Heart left ventricle (tissue), 16 donors: ENCODE measurements at regions not wholly inside any gene's neighbourhood (a gene's known extent, or its start where the extent isn't known, plus 50 kb on each side); places are given as distances from the start of the nearest gene placed in this dataset.

Experiments
- ATAC-seq, 4 donors: fragments of 200-7000 bp; cut with Tn5 transposase; one replicate each; pipeline ENCODE4 v1.9.1; 2020 to 2022; ENCODE audit warnings: moderate library complexity in 4 of 4, mild to moderate bottlenecking in 3 of 4, moderate number of reproducible peaks in 1 of 4
- DNase-seq, 5 donors: peaks; one replicate each; pipeline ENCODE4 v3.0.0-alpha.2; 2020
- H3K27ac ChIP-seq, 12 donors: fragments of 200-600 bp; sonication (generic) in 4 of 12; one replicate each; pipeline versions ENCODE4 v1.5.0 to v1.8.0; 2016 to 2022; ENCODE audit warnings: mild to moderate bottlenecking in 2 of 12
- H3K27me3 ChIP-seq, 9 donors: fragments of 200-600 bp; sonication (generic) in 2 of 9; one replicate each; pipeline versions ENCODE4 v1.5.1 to v1.8.0; 2016 to 2022; ENCODE audit warnings: mild to moderate bottlenecking in 3 of 9
- H3K36me3 ChIP-seq, 9 donors: fragments of 200-600 bp; sonication (generic) in 2 of 9; one replicate each; pipeline versions ENCODE4 v1.5.0 to v1.8.0; 2018 to 2022; ENCODE audit warnings: mild to moderate bottlenecking in 2 of 9
- H3K4me1 ChIP-seq, 12 donors: fragments of 200-600 bp; sonication (generic) in 4 of 12; one replicate each; pipeline versions ENCODE4 v1.5.0 to v1.8.0; 2016 to 2022; ENCODE audit warnings: mild to moderate bottlenecking in 3 of 12
- H3K4me3 ChIP-seq, 12 donors: fragments of 200-600 bp; sonication (generic) in 4 of 12; one replicate each; pipeline versions ENCODE4 v1.5.0 to v1.8.0; 2017 to 2022; ENCODE audit warnings: mild to moderate bottlenecking in 9 of 12, moderate library complexity in 4 of 12
- H3K9me3 ChIP-seq, 12 donors: fragments of 200-600 bp; sonication (generic) in 4 of 12; one replicate each; pipeline versions ENCODE4 v1.5.0 to v1.8.0; 2016 to 2022; ENCODE audit warnings: mild to moderate bottlenecking in 1 of 12
- POLR2A ChIP-seq, 2 donors: fragments of 450-650 bp; IDR thresholded peaks; one replicate each; pipeline ENCODE4 v1.6.1; 2017; ENCODE audit warnings: antibody characterized with exemption in 2 of 2, mild to moderate bottlenecking in 2 of 2, moderate library complexity in 2 of 2
- WGBS, 4 donors: extraction: QIAGEN DNeasy Blood & Tissue Kit in 2 of 4; methylation state at CpG; one replicate each; pipeline versions ENCODE4 v1.1.5 to v1.1.7; 2013 to 2018; 5-methylcytosine and 5-hydroxymethylcytosine counted together
- intact Hi-C, 10 donors: fragments of 100-400 bp; cut with DNase I; formaldehyde crosslinking; loops; one replicate each; pipeline versions ENCODE4 v1.11.1 to v1.14.2; 2022
- TF ChIP-seq, protein P1 (sequence below), 12 donors: fragments of 200-600 bp; sonication (generic) in 4 of 12; IDR thresholded peaks; one replicate each; pipeline versions ENCODE4 v1.5.0 to v1.8.0; 2018 to 2022; ENCODE audit warnings: antibody characterized with exemption in 12 of 12, mild to moderate bottlenecking in 5 of 12
- donor health status: ischemic (EF 13 %, LVEDD 7.1; RV severe dilation, severe dysfunction).
- donor health status: healthy with polysubstance abuse.
- donor health status: DM: no; HTN: yes; CAD: no.
- donor health status: DM: no; HTN: no; CAD: no.
- donor health status: ischemic (EF 25% LVEDD 6.9; RV normal size, moderate dysfunction).
- donor health status: ischemic (EF 25% LVEDD 5.7; RV mildly dilated, moderate dysfunction).
- donor health status: healthy.
- donor health status: DM: yes; HTN: yes; CAD: no.
- donor health status: ischemic (EF 35%, LVEDD 5.7; RV mildly dilated, moderate dysfunction).
- donor health status: nonischemic (EF 11% LVEDD 7.7; RV severe dilation, severe dysfunction).
- donor health status: DM: yes; HTN: yes; CAD: no.
- donor health status: PGD.
- donor health status: ischemic (EF 29% LVEDD 5.4; RV normal size, mild dysfunction).
- donor health status: nonischemic (EF 23%, LVEDD 6.1; RV moderate dilation, normal function).

DNA sequence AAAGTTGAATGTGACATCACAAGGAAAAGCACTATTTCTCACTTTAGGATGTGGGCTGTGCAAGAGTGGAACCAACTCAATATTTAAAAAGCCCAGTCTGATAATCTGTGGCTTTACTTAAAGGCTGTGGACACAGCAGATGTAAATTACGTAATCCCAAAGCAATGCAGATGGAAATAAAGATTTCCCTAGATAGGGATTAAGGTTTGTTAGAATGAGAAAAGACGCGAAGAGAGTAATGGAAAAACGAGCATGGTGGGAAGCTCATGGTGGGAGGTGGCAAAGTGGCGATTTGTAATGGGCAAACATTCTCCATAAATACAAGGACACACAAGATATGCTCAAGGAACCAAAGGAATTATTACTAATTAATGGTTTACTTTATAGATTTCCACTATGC, 985.5 kb downstream of the FSTL5 start:
- ATAC-seq: no peak
- WGBS, 4 donors: 56 to 69% (median 63%) methylated on average over 5 of the region's 5 CpGs
- no peaks in the 10 kb centered on the region for H3K36me3 ChIP-seq
- TF ChIP-seq, protein P1, sequence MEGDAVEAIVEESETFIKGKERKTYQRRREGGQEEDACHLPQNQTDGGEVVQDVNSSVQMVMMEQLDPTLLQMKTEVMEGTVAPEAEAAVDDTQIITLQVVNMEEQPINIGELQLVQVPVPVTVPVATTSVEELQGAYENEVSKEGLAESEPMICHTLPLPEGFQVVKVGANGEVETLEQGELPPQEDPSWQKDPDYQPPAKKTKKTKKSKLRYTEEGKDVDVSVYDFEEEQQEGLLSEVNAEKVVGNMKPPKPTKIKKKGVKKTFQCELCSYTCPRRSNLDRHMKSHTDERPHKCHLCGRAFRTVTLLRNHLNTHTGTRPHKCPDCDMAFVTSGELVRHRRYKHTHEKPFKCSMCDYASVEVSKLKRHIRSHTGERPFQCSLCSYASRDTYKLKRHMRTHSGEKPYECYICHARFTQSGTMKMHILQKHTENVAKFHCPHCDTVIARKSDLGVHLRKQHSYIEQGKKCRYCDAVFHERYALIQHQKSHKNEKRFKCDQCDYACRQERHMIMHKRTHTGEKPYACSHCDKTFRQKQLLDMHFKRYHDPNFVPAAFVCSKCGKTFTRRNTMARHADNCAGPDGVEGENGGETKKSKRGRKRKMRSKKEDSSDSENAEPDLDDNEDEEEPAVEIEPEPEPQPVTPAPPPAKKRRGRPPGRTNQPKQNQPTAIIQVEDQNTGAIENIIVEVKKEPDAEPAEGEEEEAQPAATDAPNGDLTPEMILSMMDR (IDR thresholded peaks at IDR 0.05): no peak
- no peak for TF ChIP-seq POLR2A (IDR thresholded peaks at IDR 0.05)
- intact Hi-C loops: no loop called here
- no peak for DNase-seq
- H3K9me3 ChIP-seq: peaks cover 0 to 7% (median 0%) of the 10 kb centered on the region in 12 donors
- no peaks in the 10 kb centered on the region for H3K27me3 ChIP-seq
- no peaks in the 10 kb centered on the region for H3K4me1 ChIP-seq
- H3K27ac ChIP-seq: no peak overlapping the region
- H3K4me3 ChIP-seq: no peak overlapping the region

DNA sequence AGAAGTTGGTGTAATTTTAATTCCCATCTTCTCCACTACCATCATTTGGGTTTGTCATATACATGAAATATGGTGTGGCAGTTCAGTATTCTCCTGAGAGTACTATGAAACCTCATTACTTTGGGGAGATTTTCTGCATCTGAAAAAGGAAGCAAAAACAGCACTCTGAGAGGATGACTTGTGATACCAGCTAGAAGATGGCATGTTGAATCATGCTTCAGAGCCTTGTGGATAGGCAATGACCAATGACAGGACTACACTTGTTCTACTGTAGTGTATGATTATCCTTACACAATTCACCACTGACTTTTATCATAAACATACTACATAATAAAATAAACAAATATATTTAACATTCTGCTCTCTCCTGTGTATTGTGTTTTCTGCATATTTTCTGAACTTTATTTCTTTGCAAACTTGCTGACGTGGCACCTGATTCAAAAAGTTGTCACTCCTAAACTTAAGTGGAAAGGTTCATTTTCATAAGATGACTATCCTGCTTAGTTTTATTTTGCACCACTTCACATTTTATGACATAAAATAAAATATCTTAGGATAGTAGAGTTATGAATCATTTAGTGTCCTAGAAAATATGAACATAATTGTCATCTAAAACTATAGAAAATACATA, 991.3 kb downstream of the FSTL5 start:
- intact Hi-C loops: no loop called here
- H3K4me1 ChIP-seq: no peaks in the 10 kb centered on the region
- no peaks in the 10 kb centered on the region for H3K36me3 ChIP-seq
- DNase-seq (no peak), ATAC-seq (no peak)
- no peaks in the 10 kb centered on the region for H3K27me3 ChIP-seq
- no peak for TF ChIP-seq POLR2A (IDR thresholded peaks at IDR 0.05)
- TF ChIP-seq, protein P1 (IDR thresholded peaks at IDR 0.05): no peak
- 78 to 89% (median 85%) methylated on average over 1 of the region's 1 CpG for WGBS, 4 donors
- no peaks in the 10 kb centered on the region for H3K9me3 ChIP-seq
- no peak overlapping the region for H3K27ac ChIP-seq
- no peak overlapping the region for H3K4me3 ChIP-seq

DNA sequence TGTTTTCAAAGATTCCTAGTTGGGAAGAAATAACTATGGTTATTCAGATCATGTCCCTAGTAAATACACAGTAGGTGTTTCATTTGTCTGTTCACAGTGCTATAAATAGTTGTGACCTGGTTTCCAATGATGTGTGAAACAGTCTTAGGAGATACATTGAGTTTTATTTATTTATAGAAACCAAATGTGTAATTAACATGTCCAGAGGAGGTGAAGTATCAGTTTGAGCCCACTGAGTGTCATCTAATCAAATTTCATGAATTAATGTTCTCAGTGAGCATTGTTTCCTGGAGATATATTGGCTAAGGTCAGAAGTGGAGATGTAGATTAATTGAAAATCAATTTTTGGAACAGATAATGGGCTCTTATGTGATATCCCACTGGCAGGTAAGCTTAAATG, 996.3 kb downstream of the FSTL5 start:
- DNase-seq (no peak), ATAC-seq (no peak)
- Histone ChIP-seq H3K4me1 (no peaks in the 10 kb centered on the region), H3K9me3 (no peaks in the 10 kb centered on the region), H3K27me3 (no peaks in the 10 kb centered on the region), H3K27ac (no peak overlapping the region), H3K4me3 (no peak overlapping the region), H3K36me3 (no peaks in the 10 kb centered on the region)
- intact Hi-C loops: no loop called here
- no peak for TF ChIP-seq POLR2A (IDR thresholded peaks at IDR 0.05)
- TF ChIP-seq, protein P1 (IDR thresholded peaks at IDR 0.05): no peak

DNA sequence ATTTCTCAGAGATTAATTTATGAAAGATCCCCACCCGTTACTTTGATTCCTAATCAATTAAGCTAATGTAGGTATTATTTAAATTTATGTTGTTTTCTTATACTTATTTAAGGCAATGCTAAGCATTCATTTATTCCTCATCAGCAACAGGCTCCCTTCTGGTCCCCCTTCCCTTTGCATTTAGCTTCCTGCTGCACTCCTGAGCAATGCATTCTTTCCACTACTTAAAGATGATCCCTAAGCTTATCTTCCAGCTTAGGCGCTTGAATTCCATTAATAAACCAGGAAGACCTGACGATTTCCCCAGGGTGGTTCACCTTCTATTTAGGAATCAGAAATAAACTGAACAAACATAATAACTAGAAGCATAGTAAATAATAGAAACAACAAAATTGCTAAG, 1003.1 kb downstream of the FSTL5 start:
- no peak for ATAC-seq
- Histone ChIP-seq H3K36me3 (no peaks in the 10 kb centered on the region), H3K27me3 (no peaks in the 10 kb centered on the region), H3K9me3 (no peaks in the 10 kb centered on the region), H3K27ac (no peak overlapping the region), H3K4me3 (no peak overlapping the region), H3K4me1 (no peaks in the 10 kb centered on the region)
- no peak for TF ChIP-seq POLR2A (IDR thresholded peaks at IDR 0.05)
- TF ChIP-seq, protein P1 (IDR thresholded peaks at IDR 0.05): no peak
- no peak for DNase-seq
- intact Hi-C loops: no loop called here
- WGBS, 4 donors: 31 to 36% (median 36%) methylated on average over 3 of the region's 3 CpGs
